Activated T-helper 9 cell treated with anti-CD3 and anti-CD28 coated beads, Interleukin-2, amount 50 U/mL, for 16 hours (primary cell): ENCODE measurements at regions not wholly inside any gene's neighbourhood (a gene's known extent, or its start where the extent isn't known, plus 50 kb on each side); places are given as distances from the start of the nearest gene placed in this dataset.

Source experiments
- DNase-seq: peaks from one replicate; pipeline ENCODE4 v3.0.0-alpha.2; 2020; ENCODE audit warnings: low read depth

GRCh38 chr19:31119951-31120690, 229.1 kb downstream of the TSHZ3 start:
- no peak for DNase-seq

GRCh38 chr19:31118986-31119385, 230.2 kb downstream of the TSHZ3 start:
- no peak for DNase-seq

- no peak for DNase-seq
These were observed 230.8 kb downstream of the TSHZ3 start for GRCh38 chr19:31118287-31118955.

- no peak for DNase-seq
These were observed 234.7 kb downstream of the TSHZ3 start for GRCh38 chr19:31114585-31114984.

GRCh38 chr19:31113293-31113692, 235.9 kb downstream of the TSHZ3 start:
- no peak for DNase-seq

DNA sequence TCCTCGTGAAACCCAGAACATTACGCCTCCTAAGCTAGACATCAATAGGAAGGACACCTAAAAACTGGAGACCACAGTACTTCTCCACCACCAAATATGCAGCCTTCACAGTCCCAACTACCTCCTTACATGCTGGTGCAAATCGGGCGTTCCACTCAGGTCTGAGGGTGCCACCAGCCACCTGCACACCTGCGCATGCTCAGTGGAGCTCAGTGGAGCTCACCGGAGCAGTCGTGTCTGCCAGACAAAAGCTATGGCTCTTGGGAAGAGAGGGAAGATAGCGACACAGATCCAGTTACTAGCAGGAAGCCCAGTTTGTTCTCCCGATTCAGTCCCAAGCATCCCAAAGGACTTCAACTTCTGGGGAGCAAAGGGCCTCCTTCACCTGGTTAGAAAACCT, 237.1 kb downstream of the TSHZ3 start:
- DNase-seq, result no peak

- DNase-seq, result no peak
These were observed 237.5 kb downstream of the TSHZ3 start for GRCh38 chr19:31111741-31112140.

DNA sequence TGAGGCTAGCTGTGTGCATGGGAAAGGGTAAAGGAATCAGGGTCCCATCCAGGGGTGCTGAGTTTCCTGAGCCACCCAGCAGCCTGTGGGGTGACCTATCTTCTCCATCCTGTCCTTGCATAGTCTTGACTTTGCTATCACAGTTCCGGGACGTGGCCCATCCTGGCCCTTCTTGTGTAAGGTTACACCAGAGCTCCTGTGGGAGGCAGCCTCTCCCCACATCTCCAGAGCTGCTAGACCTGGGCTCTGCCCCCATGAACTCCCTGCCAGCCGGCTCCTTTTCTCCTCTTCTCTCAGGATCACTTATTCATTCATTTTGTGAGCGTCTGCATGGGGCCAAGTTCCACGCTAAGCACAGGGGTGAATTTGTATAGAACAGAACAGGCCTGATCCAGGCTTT, 238.9 kb downstream of the TSHZ3 start:
- DNase-seq, result no peak

- no peak for DNase-seq
These were observed 239.6 kb downstream of the TSHZ3 start for GRCh38 chr19:31109636-31110035.

GRCh38 chr19:31107096-31107495, 242.1 kb downstream of the TSHZ3 start:
- no peak for DNase-seq

DNA sequence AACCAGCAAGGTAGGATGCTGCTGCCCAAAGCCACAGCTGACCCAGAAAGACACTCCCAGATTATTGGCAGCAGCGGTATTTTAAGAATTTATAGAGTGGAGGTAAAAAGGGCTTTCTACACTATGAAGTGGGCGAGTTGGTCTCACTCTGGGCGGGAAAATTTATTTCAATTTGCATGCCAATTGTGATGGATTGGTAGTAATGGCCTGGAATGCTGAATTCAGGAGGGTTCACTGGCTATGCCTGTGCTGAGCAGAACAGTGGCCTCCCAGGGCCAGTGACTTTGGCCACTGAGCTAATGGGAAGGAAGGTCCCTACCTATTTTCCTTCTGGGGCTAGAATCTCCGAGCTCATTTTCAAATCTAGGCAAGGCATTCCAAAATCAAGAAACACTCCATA, 243.5 kb downstream of the TSHZ3 start:
- DNase-seq, result no peak

DNA sequence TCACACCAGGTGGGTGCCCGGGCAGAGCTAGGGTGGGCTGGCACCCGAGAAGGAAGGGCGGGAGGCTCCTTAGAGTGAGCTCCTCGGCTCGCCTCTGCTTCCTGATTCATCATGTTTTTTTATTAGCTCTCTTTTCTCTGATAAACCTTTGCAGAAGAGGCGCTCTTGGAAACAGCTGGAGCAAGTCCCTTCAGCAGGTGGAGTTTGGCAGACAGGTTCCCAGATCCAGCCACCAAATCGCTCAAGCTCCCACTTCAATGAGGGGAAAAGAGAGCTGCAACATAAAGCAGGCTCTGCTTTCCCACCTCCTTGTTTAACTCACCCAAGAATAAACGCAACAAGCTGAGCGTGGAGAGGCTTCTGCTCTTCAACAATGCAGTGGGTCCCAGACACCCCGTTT, 244.8 kb downstream of the TSHZ3 start:
- no peak for DNase-seq

GRCh38 chr19:31103228-31103627, 246.0 kb downstream of the TSHZ3 start:
- no peak for DNase-seq

DNA sequence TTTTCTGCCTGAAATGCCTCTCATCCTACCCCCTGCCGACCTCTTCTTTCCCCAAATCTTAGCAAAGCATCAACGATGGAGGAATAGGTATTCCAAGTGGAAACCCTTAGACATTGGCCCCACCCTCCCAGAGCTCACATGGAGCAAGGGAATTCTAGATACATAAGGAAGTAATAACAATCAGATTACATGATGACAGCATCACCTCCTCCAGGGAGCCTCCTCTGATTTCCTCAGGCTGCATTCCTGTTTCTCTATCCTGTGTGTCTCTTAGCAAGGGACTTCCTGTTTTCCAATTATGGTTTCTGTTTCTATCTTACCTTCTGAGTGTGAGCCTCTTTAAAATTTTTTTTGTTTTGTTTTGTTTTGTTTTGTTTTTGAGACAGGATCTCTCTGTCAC, 246.6 kb downstream of the TSHZ3 start:
- DNase-seq, result no peak

- DNase-seq, result no peak
These were observed 248.3 kb downstream of the TSHZ3 start for GRCh38 chr19:31100981-31101380.

DNA sequence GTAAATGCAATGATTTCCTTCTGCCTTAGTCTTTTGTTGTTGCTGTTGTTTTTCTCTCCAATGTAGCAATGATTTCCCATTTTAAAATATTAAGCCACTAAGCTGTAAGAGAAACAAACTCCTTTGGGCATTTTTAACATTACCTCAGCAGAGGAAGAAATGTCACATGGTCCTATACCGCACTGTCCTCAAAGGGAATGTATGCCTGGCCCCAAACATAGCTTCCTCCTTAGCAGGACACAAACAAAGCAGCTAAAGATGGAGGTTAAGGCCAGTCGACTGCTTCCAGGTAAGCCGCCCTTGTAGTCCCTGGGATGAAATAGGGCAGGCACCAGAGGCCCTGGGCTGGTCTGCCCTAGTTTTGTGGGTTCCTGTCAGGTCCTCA, 249.0 kb downstream of the TSHZ3 start:
- DNase-seq, result no peak

- no peak for DNase-seq
These were observed 249.6 kb downstream of the TSHZ3 start for GRCh38 chr19:31099515-31100205.

DNA sequence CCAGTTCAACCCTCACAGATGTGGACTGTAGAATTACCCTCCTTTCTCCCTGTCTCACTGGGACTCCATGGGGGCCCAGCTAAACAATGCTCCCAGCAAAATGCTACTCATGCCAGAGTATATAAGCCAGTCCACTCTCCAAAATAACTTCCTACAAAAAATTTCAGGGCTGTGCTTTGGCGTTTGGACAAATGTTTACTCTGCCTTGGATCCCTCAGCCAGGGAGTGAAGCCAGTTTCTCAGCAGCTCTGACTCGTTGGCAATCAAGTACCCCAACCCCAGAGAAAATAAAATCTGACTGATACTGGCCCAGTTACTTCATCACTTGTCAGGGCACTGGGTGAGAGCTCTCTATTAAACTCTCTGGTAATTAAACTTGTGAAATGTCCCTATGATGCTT, 250.4 kb downstream of the TSHZ3 start:
- no peak for DNase-seq

GRCh38 chr19:31096935-31097545, 252.2 kb downstream of the TSHZ3 start:
- no peak for DNase-seq

- DNase-seq, result no peak
These were observed 253.0 kb downstream of the TSHZ3 start for GRCh38 chr19:31096062-31096830.

DNA sequence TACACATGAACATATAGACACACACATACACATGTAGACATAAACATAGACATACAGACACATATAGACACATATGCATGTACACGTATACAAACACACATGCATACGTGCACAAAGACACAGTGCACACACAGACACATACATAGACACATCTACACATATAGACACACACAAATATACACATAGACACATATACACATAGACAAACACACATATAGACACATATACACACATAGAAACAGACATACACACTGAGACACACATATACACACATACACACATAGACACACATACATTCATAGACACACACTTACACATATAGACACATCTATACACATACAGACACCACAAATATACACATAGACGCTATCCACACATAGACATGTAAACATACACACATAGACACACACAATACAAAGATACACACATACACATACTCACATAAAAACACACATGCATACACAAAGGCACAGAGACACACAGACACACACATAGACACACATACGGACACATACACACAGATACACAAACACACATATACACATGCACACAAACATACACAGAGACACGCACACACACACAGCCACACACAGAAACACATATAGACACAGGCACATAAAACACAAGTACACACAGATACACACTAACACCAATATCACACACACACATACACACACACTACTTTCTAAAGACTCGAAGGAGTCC, 254.0 kb downstream of the TSHZ3 start:
- no peak for DNase-seq
